ENCODE measurements at regions not wholly inside any gene's neighbourhood (a gene's known extent, or its start where the extent isn't known, plus 50 kb on each side); places are given as distances from the start of the nearest gene placed in this dataset.

DNA sequence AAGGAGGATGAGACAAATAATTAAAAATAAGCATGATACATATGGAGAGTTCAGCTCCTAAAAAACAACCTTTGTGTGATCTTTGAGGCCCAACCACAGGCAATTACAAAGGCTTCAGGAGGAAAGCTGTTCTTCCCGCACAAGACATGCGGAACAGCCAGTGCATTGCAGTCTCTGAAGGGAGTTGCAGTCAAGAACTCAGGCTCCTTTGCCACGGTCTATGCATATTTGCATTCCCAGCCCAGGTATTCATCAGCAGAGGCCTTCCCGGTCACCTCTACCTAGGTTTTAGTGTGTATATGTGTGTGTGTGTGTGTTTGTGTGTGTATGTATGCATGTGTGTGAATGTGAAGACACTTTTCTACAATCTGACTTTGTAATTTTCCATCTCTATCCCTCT is 600.6 kb upstream of the PCDH10 start:
- no peak overlapping the region for H3K9ac ChIP-seq

GRCh38 chr4:132556316-132556715 is 592.8 kb upstream of the PCDH10 start:
- H3K9me3 ChIP-seq (ENCODE audit: control insufficient read depth, low read length): no peaks in the 10 kb centered on the region
- no peak overlapping the region for H3K4me3 ChIP-seq (ENCODE audit: low read depth, low read length)
- no peaks in the 10 kb centered on the region for H3K79me2 ChIP-seq
- H3K36me3 ChIP-seq (ENCODE audit: control insufficient read depth, insufficient read depth, low read length): no peaks in the 10 kb centered on the region
- H3K4me2 ChIP-seq (ENCODE audit: low read length): no peak overlapping the region
- no peak overlapping the region for H2AFZ ChIP-seq
- H3K27ac ChIP-seq: no peak overlapping the region
- no peak for TF ChIP-seq CTCF (IDR thresholded peaks at IDR 0.05)
- no peaks in the 10 kb centered on the region for H3K27me3 ChIP-seq (ENCODE audit: control insufficient read depth, insufficient read depth, low read length)
- H3K9ac ChIP-seq: no peak overlapping the region
- no peaks in the 10 kb centered on the region for H3K4me1 ChIP-seq

More for the DNA sequence above, 600.6 kb upstream of the PCDH10 start:
- Histone ChIP-seq H3K4me2 (ENCODE audit: low read length) (no peak overlapping the region), H3K9me3 (ENCODE audit: control insufficient read depth, low read length) (no peaks in the 10 kb centered on the region), H2AFZ (no peak overlapping the region), H3K4me3 (ENCODE audit: low read depth, low read length) (no peak overlapping the region), H3K36me3 (ENCODE audit: control insufficient read depth, insufficient read depth, low read length) (no peaks in the 10 kb centered on the region), H3K79me2 (no peaks in the 10 kb centered on the region), H3K4me1 (no peaks in the 10 kb centered on the region), H3K27ac (no peak overlapping the region), H3K27me3 (ENCODE audit: control insufficient read depth, insufficient read depth, low read length) (no peaks in the 10 kb centered on the region)
- no peak for TF ChIP-seq CTCF (IDR thresholded peaks at IDR 0.05)

DNA sequence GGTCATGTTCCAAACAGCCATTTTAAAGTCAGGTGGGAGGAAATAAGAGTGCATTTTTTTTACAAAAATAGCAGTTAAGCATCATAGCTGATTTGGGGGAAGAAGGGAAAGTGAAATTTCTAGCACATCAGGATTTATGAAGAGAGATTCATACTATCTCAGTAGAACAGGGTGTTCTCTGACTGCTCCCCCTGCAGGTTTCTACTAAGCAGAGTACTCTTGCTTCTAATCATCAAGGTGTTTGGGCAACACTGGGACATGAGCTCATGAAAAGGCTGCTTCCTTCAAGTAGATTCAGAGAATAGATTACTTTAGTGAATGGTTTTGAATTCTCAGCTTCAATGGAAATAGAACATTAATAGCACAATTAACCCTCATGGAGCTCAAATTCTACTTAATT is 591.4 kb upstream of the PCDH10 start:
- Histone ChIP-seq H3K4me3 (ENCODE audit: low read depth, low read length) (no peak overlapping the region), H3K4me2 (ENCODE audit: low read length) (no peak overlapping the region), H3K79me2 (no peaks in the 10 kb centered on the region), H3K27ac (no peak overlapping the region), H3K4me1 (no peaks in the 10 kb centered on the region), H3K27me3 (ENCODE audit: control insufficient read depth, insufficient read depth, low read length) (no peaks in the 10 kb centered on the region), H2AFZ (no peak overlapping the region), H3K9me3 (ENCODE audit: control insufficient read depth, low read length) (no peaks in the 10 kb centered on the region), H3K36me3 (ENCODE audit: control insufficient read depth, insufficient read depth, low read length) (no peaks in the 10 kb centered on the region), H3K9ac (no peak overlapping the region)
- no peak for TF ChIP-seq CTCF (IDR thresholded peaks at IDR 0.05)

DNA sequence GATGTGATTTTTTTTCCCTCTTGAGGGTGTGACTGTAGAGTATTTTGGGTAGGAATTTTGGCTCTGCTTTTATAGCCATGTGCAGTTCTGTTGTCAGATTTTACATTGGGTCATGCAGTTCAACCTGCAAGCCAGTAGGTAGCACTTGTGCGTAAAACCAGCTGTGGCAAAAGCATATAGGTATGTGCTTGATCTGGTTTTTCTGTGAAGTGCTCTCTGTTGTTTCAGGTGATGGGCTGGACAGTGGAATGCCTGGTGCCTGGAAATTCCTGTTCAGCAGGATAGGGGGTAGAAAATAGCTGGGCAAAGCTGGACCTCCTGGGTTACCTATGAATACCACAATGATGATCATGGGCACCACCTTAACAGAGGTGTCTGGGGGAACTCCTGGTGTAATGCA is 584.2 kb upstream of the PCDH10 start:
- Histone ChIP-seq H3K27me3 (ENCODE audit: control insufficient read depth, insufficient read depth, low read length) (no peaks in the 10 kb centered on the region), H3K27ac (no peak overlapping the region), H3K4me3 (ENCODE audit: low read depth, low read length) (no peak overlapping the region), H3K36me3 (ENCODE audit: control insufficient read depth, insufficient read depth, low read length) (no peaks in the 10 kb centered on the region), H3K79me2 (no peaks in the 10 kb centered on the region), H3K4me1 (no peaks in the 10 kb centered on the region), H3K4me2 (ENCODE audit: low read length) (no peak overlapping the region), H3K9me3 (ENCODE audit: control insufficient read depth, low read length) (no peaks in the 10 kb centered on the region), H3K9ac (no peak overlapping the region), H2AFZ (no peak overlapping the region)
- TF ChIP-seq CTCF (IDR thresholded peaks at IDR 0.05): no peak

DNA sequence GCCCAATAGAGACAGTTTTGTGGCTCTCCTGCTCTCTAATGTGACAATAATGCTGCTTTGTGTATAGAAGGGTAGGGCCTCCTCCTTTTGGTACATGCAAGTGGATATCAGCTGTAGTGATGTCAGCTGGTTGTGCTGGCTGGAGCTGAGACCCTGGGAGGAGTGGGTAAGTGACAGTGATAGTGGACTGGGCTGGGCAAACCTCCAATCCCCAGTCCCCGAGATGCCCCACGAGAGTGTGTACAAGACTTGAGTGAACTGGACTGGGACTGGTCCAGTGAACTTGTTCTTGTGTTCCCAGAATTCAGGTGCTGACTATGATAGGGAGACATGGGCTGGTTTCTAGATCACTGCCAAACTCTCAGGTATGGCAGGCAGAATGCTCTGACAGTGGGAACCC is 583.6 kb upstream of the PCDH10 start:
- no peaks in the 10 kb centered on the region for H3K27me3 ChIP-seq (ENCODE audit: control insufficient read depth, insufficient read depth, low read length)
- H3K9me3 ChIP-seq (ENCODE audit: control insufficient read depth, low read length): no peaks in the 10 kb centered on the region
- no peak for TF ChIP-seq CTCF (IDR thresholded peaks at IDR 0.05)
- no peaks in the 10 kb centered on the region for H3K4me1 ChIP-seq
- H3K9ac ChIP-seq: no peak overlapping the region
- H3K4me3 ChIP-seq (ENCODE audit: low read depth, low read length): no peak overlapping the region
- H3K4me2 ChIP-seq (ENCODE audit: low read length): no peak overlapping the region
- H3K27ac ChIP-seq: no peak overlapping the region
- H3K79me2 ChIP-seq: no peaks in the 10 kb centered on the region
- H3K36me3 ChIP-seq (ENCODE audit: control insufficient read depth, insufficient read depth, low read length): no peaks in the 10 kb centered on the region
- H2AFZ ChIP-seq: no peak overlapping the region
